Heart right ventricle (tissue), 16 donors: ENCODE measurements at regions not wholly inside any gene's neighbourhood (a gene's known extent, or its start where the extent isn't known, plus 50 kb on each side); places are given as distances from the start of the nearest gene placed in this dataset.

Experiments used
- ATAC-seq, 8 donors: fragments of 200-7000 bp; cut with Tn5 transposase; one replicate each; pipeline ENCODE4 v1.9.1; 2020; ENCODE audit warnings: mild to moderate bottlenecking in 8 of 8, moderate library complexity in 8 of 8, moderate number of reproducible peaks in 1 of 8
- DNase-seq, 2 donors: peaks; one replicate each; pipeline ENCODE4 v3.0.0-alpha.2; 2020
- H3K27ac ChIP-seq, 10 donors: fragments of 200-600 bp; sonication (generic) in 2 of 10; one replicate each; pipeline versions ENCODE4 v1.5.0 to v1.8.0; 2020 to 2022; ENCODE audit warnings: mild to moderate bottlenecking in 3 of 10
- H3K27me3 ChIP-seq, 7 donors: fragments of 200-600 bp; one replicate each; pipeline ENCODE4 v1.8.0; 2021 to 2022; ENCODE audit warnings: mild to moderate bottlenecking in 2 of 7
- H3K36me3 ChIP-seq, 9 donors: fragments of 200-600 bp; sonication (generic) in 1 of 9; one replicate each; pipeline versions ENCODE4 v1.5.0 to v1.8.0; 2020 to 2022; ENCODE audit warnings: mild to moderate bottlenecking in 2 of 9
- H3K4me1 ChIP-seq, 9 donors: fragments of 200-600 bp; sonication (generic) in 1 of 9; one replicate each; pipeline versions ENCODE4 v1.5.0 to v1.8.0; 2020 to 2022; ENCODE audit warnings: mild to moderate bottlenecking in 4 of 9
- H3K4me3 ChIP-seq, 10 donors: fragments of 200-600 bp; sonication (generic) in 2 of 10; one replicate each; pipeline versions ENCODE4 v1.5.0 to v1.8.0; 2020 to 2022; ENCODE audit warnings: mild to moderate bottlenecking in 7 of 10, moderate library complexity in 2 of 10
- H3K9me3 ChIP-seq, 11 donors: fragments of 200-600 bp in 10 of 11; sonication (generic) in 2 of 11; one replicate each; pipeline versions ENCODE4 v1.5.0 to v1.8.0; 2013 to 2022; ENCODE audit warnings: mild to moderate bottlenecking in 2 of 11, control low read depth in 1 of 11, moderate library complexity in 1 of 11
- CTCF ChIP-seq, 9 donors: fragments of 200-600 bp; sonication (generic) in 2 of 9; IDR thresholded peaks; one replicate each; pipeline versions ENCODE4 v1.5.0 to v1.8.0; 2021 to 2022; ENCODE audit warnings: antibody characterized with exemption in 9 of 9, mild to moderate bottlenecking in 5 of 9, moderate library complexity in 1 of 9
- WGBS, 2 donors: extraction: QIAGEN DNeasy Blood & Tissue Kit; methylation state at CpG; one replicate each; pipeline ENCODE4 v1.1.7; 2013; ENCODE audit warnings: inconsistent platforms in 1 of 2; 5-methylcytosine and 5-hydroxymethylcytosine counted together
- intact Hi-C, 10 donors: fragments of 100-400 bp; cut with DNase I; formaldehyde crosslinking; loops; one replicate each; pipeline versions ENCODE4 v1.11.1 to v1.14.2; 2022
- donor health status: Arrhythmogenic right ventricular cardiomyopathy.
- donor health status: ischemic (EF 13 %, LVEDD 7.1; RV severe dilation, severe dysfunction).
- donor health status: healthy with polysubstance abuse.
- donor health status: DM: no; HTN: yes; CAD: no.
- donor health status: DM: no; HTN: no; CAD: no.
- donor health status: ischemic (EF 25% LVEDD 6.9; RV normal size, moderate dysfunction).
- donor health status: ischemic (EF 25% LVEDD 5.7; RV mildly dilated, moderate dysfunction).
- donor health status: healthy.
- donor health status: DM: yes; HTN: yes; CAD: no.
- donor health status: Ischemic cardiomyopathy.
- donor health status: ischemic (EF 35%, LVEDD 5.7; RV mildly dilated, moderate dysfunction).
- donor health status: nonischemic (EF 11% LVEDD 7.7; RV severe dilation, severe dysfunction).
- donor health status: DM: yes; HTN: yes; CAD: no.
- donor health status: PGD.
- donor health status: ischemic (EF 29% LVEDD 5.4; RV normal size, mild dysfunction).
- donor health status: nonischemic (EF 23%, LVEDD 6.1; RV moderate dilation, normal function).

GRCh38 chr13:82298106-82298505 lies 1584.2 kb downstream of the SLITRK1 start:
- no peaks in the 10 kb centered on the region for H3K27me3 ChIP-seq
- H3K4me3 ChIP-seq = no peak overlapping the region
- no peak overlapping the region for H3K27ac ChIP-seq
- intact Hi-C loops = no loop called here
- H3K4me1 ChIP-seq = no peaks in the 10 kb centered on the region
- WGBS, 2 donors = 85 to 86% methylated on average over 5 of the region's 5 CpGs
- no peak for DNase-seq
- TF ChIP-seq CTCF (IDR thresholded peaks at IDR 0.05) = no peak
- peaks cover 0 to 18% (median 0%) of the 10 kb centered on the region in 11 donors for H3K9me3 ChIP-seq
- no peak for ATAC-seq
- no peaks in the 10 kb centered on the region for H3K36me3 ChIP-seq

- Histone ChIP-seq H3K36me3 (no peaks in the 10 kb centered on the region), H3K4me1 (peaks cover 0 to 3% (median 0%) of the 10 kb centered on the region in 9 donors), H3K9me3 (peaks cover 0 to 4% (median 0%) of the 10 kb centered on the region in 11 donors), H3K27ac (no peak overlapping the region), H3K4me3 (no peak overlapping the region), H3K27me3 (no peaks in the 10 kb centered on the region)
- no peak for DNase-seq
- WGBS, 2 donors = 88 to 92% methylated on average over 6 of the region's 6 CpGs
- no peak for ATAC-seq
- intact Hi-C loops = no loop called here
- TF ChIP-seq CTCF (IDR thresholded peaks at IDR 0.05) = no peak
Measured at GRCh38 chr13:82294226-82294625, 1588.0 kb downstream of the SLITRK1 start.

- DNase-seq (no peak), ATAC-seq (no peak)
- H3K9me3 ChIP-seq = peaks cover 0 to 4% (median 0%) of the 10 kb centered on the region in 11 donors
- no peaks in the 10 kb centered on the region for H3K36me3 ChIP-seq
- H3K4me1 ChIP-seq = peaks cover 0 to 3% (median 0%) of the 10 kb centered on the region in 9 donors
- 83 to 84% methylated on average over 2 of the region's 2 CpGs for WGBS, 2 donors
- H3K27ac ChIP-seq = no peak overlapping the region
- H3K27me3 ChIP-seq = no peaks in the 10 kb centered on the region
- TF ChIP-seq CTCF (IDR thresholded peaks at IDR 0.05) = no peak
- H3K4me3 ChIP-seq = no peak overlapping the region
- intact Hi-C loops = no loop called here
Measured at GRCh38 chr13:82292334-82292733, 1589.9 kb downstream of the SLITRK1 start.

- no peak for TF ChIP-seq CTCF (IDR thresholded peaks at IDR 0.05)
- 79 to 90% methylated on average over 3 of the region's 3 CpGs for WGBS, 2 donors
- DNase-seq (no peak), ATAC-seq (no peak)
- Histone ChIP-seq H3K4me3 (no peak overlapping the region), H3K36me3 (no peaks in the 10 kb centered on the region), H3K9me3 (peaks cover 0 to 4% (median 0%) of the 10 kb centered on the region in 11 donors), H3K27me3 (no peaks in the 10 kb centered on the region), H3K27ac (no peak overlapping the region), H3K4me1 (peaks cover 0 to 3% (median 0%) of the 10 kb centered on the region in 9 donors)
- intact Hi-C loops = no loop called here
Measured at GRCh38 chr13:82291852-82292251, 1590.4 kb downstream of the SLITRK1 start.
